ENCODE measurements at regions not wholly inside any gene's neighbourhood (a gene's known extent, or its start where the extent isn't known, plus 50 kb on each side); places are given as distances from the start of the nearest gene placed in this dataset.

GRCh38 chr3:6079561-6080179, 781.2 kb upstream of the GRM7 start:
- no peak for TF ChIP-seq CTCF (IDR thresholded peaks at IDR 0.05; ENCODE audit: poor library complexity, severe bottlenecking)
- TF ChIP-seq SMC3 (conservative IDR thresholded peaks at IDR 0.05; ENCODE audit: poor library complexity) = no peak
- TF ChIP-seq MXI1 (conservative IDR thresholded peaks at IDR 0.05; ENCODE audit: poor library complexity, severe bottlenecking) = no peak
- TF ChIP-seq EP300 (conservative IDR thresholded peaks at IDR 0.05; ENCODE audit: poor library complexity, severe bottlenecking) = no peak
- no peak for TF ChIP-seq REST (IDR thresholded peaks at IDR 0.05; ENCODE audit: borderline replicate concordance)
